ENCODE measurements at regions not wholly inside any gene's neighbourhood (a gene's known extent, or its start where the extent isn't known, plus 50 kb on each side); places are given as distances from the start of the nearest gene placed in this dataset.

DNA sequence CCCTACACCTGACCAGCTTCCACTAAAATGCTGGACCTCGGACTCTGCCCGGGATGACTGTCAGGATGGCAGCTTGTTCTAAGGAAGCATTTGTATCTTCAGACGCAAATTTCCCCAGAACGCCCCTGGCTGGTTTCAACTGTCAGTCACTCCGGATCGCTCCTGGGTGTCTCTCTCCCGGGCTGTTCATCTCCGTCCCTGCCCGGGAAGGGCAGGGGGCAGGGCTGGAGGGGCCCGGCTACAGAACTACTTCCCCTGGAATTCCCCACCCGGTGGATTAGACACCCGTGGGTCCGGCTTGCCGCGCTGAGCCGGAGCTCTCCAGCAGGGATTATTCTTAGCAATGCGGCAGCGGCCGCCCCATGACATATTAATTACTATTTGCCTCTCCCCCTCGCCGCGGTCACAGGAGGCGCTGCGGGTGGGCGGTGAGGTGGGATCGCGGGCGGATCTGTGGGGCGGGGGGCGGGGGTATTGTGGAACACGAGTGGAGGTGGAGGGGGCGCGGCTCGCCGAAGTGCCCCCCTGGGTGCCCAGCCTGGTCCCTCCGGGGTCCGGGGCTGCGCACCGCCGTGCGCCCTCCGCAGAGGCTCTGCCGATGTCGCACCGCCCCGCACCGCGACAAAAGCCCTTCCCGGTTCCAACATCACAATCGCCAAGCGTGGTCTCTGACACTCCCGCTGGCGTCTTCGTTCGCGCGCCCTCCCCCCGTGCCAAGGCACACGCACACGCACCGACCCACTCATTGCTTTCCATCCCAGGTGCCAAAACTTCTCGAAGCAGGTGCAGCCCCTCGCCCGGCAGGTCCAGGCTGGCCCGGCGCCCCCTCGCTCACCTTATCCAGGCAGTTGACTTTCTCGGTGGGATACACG, 276.1 kb upstream of the NEBL start:
- no peak for DNase-seq (ENCODE audit: low read depth)

DNA sequence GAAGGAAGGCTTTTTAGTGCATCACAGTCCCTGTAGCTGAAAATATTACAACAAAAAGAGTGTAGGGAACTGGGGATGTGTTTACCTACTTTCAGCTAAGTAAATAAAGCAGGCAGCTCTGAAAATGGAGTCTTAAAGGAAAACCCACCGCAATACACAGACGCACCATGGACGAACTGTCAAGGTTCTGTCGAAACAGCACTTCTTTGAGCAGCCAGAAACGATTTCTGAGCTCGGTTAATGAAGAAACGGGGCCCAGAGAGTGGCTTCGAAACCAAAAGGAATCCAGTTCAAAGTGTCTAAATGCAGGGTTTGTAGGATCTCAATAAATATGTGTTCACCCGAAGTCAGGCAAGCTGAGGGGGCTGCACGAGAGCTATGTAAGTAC, 275.4 kb upstream of the NEBL start:
- no peak for DNase-seq (ENCODE audit: low read depth)

DNA sequence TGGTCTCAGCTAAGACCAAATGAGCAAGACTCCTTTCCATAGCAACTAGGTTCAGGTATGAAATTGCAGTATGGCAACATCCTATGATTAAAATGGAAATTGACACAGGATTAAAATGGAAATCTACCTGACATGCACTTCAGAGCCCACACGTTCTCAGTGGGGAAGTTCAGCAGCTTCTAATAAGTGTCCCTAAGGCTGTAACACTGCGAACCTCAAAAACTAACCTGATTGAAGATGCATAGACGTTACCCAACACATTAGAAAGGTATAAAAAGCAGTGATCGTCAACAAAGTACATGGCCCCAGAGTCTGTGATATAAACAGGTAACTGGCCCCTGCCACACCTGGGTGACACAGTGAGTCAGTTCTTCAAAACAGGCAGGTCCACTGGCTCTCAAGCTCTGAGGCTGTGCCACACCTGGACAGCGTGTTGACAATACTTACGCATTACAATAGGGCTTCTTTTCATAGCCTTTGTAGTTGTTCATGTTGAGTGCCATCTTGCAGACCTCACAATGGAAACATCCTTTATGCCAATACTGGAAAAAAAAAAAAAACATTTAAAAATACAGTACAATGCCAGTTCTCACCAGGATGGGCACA, 274.9 kb upstream of the NEBL start:
- DNase-seq (ENCODE audit: low read depth), result no peak

DNA sequence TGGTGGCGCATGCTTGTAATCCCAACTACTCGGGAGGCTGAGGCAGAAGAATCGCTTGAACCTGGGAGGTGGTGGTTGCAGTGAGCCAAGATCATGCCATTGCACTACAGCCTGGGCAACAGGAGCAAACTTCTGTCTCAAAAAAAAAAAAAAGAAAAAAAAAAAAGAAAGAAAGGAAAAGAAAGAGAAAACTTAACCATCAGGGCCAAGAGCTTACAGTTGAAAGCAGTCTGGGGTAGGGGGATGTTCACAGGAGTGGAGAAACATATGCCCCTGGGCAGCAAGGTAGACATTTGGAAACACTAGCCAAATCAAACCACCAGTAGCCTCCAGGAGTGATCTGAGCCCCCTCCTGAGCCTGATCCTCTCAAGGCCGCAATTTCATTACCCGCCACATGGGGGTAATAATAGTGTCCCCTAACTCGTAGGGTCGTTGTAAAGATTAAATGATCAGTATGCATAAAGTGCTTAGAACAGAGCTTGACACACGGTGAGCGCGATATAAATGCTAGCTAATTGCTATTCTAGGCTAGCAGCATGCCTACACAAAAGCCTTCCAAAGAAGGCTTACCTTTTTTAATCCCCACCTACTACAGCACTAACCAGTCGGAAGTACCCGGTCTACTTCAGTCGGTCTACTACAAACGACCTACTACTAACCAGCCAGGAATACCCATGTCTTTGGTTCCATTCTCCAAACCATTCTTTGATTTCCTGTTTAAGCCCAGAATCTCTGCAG, 274.3 kb upstream of the NEBL start:
- no peak for DNase-seq (ENCODE audit: low read depth)

DNA sequence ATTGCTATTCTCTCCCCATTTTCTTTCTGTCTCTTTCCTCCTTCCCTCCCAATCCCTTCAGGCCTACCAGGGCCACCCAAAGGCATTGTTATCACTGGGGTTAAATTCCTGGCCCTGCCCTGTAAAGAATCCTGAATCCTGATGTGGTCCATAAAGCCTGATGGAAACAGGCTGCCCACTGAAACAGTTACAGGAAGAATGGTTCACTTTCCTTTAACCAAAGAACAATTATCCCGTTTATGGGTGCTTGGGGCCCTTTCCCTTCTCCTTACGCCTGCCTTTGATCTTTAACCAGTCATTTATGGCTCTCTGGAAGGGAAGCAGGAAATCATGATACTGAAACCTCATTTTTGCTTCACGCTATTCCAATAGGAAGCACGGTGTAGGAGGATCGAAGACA, 273.1 kb upstream of the NEBL start:
- no peak for DNase-seq (ENCODE audit: low read depth)

DNA sequence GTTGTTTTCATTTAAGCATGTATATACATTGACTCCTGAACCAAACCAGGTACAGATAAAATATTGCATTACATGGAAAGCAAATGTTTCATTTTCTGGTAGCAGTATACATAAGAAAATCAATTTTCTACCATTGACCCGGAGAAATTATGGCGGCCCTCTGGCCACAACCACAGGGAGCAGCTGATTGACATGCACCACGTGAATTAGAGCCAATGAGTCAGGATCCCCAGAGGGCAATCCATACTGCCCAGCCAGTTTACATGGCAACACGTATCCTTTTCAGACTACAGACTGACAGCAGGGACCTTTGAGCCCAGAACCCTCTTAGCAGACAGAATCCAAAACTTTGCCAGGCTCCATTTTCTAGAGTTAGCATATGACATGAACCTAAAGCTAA, 272.2 kb upstream of the NEBL start:
- DNase-seq (ENCODE audit: low read depth), result no peak

DNA sequence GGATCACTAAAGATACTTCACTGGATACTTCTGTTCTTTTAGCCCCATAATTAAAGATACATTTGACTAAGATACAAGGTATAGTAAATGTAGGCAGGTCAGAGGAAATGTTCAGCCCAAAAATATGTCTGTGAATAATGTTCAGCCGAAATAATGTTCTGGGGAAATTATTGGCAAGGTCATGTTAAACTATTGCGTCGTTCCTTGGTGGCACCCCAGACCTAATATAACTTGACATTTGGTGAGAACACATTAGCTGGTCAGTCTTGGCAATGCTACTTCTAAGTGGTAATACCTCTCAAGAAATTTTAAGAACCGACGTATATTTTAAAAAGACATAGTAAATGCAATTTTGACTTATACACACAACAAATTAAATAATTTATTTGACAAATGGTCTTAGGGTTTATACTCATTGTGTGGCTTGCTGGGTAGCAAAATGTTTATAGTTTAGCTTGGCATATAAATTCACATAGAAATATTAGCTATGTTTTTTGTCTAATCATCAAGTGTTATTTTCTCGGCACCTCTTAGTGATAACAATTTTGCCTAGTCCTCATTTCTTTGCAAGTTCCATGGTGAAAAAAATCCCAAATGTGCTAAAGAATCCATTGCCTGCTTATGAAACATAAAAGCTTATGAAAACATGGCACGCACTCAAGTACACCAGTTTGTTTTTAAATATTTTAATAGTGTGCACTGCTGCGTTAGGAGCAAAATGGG, 270.3 kb upstream of the NEBL start:
- DNase-seq (ENCODE audit: low read depth), result no peak

DNA sequence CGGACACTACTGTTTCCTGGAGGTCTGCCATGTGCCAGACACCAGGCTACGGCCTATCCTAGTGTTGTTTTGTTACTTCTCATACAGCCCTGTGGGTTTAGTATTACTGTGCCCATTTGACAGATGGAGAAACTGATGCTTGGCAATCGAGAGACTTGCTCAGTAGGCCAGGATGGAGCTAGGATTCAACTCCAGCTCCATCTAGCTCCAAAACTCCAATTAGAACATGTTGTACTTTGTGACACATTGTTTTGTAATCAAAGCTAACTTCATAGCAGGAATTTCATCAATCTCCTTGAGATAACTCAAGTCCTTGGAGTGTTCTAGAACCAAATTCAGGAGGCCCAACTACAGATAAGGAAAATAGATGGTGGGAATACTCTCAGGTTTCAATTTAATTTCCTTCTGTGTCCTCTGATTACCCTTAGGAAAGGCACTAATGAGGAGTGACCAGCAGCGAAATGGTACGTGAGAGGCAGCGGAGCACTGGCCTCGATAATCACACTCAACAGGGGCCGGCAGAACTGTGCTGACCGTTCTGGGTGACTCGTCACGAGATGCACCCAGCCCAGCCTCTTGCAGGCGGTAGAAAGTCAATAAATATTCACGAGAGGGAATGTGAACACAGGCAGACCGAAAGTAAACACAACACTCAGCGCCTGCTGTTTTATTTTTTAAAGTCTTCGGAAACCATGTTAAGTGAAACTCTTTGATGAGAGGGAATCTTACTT, 269.6 kb upstream of the NEBL start:
- peak; percentile 45 for DNase-seq (ENCODE audit: low read depth)

DNA sequence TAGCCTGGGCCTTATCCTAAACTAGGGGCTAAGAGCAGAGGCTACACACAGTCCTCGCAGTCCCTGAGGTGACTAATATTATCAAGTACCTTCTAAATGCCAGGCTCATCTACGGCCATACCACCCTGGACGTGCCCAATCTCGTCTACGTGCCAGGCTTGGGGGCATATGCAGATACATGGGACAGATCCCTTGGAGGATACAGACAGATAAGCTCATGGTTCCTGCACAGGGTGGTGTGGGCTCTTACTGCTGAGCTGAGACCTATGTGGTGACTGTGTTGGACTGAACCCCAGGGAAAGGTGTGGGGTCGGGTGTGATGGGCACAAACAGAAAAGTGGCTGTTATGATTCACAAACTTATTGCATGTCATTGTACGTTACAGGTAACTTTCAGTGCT, 268.4 kb upstream of the NEBL start:
- no peak for DNase-seq (ENCODE audit: low read depth)

DNA sequence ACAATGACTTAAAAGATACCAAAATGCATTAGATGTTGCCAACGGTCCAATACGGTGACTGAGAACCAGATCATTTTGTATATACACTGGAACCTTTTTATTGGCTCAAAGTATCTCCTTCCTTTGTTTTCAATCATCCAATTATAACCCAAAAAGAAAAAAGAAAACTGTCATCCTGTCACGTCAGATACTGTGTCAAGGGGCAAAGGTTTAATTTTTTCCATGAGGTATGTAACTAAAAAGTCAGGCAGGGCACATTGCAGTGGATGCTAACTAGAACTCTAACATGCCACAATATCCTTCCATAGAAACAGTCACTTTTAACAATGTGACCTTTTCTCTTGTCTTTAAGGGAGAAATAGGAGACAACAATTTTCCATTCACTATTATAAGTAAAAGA, 267.6 kb upstream of the NEBL start:
- no peak for DNase-seq (ENCODE audit: low read depth)

DNA sequence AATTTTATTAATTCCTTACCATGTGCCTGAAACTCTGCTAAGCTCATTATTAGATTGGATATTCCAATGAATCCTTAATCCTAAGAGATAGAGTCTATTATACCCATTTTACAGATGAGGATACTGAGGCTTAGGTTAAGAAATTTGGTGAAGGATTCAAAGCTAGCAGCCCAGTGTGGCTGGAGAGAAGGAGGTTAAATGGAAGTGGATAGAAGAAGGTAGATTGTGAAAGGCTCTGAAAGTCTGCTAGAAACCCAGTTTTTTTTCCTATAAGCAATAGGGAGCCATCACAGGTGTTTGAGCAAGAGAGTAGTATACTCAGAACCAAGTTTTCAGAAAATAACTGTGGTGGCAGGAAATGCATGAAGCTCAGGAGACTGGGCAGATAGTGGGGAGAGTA, 265.8 kb upstream of the NEBL start:
- DNase-seq (ENCODE audit: low read depth), result no peak

DNA sequence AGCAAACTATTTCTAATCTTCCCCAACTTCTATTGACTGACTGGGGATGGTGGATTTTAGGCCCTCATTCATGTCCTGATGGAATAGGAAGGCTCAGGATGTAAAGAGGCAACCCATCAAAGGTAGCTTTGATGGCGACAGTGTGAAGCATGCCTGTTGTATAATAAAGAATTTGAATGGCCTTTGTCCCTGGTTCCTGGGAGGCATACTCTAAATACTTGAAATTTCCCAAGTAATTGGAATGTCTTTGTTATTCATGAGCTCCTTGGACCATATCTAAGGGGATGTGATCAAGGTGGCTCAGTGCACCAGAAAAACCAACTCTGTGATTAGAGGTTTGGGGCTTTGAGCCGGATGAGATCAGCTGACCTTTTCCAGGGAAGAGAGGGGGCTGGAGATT, 264.5 kb upstream of the NEBL start:
- peak; percentile 64 for DNase-seq (ENCODE audit: low read depth)

DNA sequence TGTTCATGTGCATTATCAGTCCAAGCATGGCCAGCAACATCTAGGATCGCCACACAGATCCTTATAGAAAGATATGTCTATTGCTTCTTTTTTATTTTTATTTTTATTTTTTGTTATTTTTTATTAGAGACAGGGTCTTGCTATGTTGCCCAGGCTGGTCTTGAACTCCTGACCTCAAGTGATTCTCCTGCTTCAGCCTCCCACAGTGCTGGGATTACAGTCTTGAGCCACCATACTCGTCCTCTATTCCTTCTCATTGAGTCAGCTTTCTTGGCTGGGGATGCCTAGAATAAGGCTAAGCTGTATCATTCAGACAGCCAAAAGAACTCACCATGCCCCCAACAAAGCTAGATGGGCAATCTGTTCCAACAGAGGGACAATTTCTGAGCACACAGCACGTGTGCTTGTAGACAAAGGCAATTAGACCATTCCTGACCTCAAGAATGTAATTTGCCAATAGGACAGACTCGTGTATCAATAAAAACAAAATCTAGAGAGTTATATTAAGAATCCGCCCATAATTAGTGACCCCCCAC, 264.0 kb upstream of the NEBL start:
- DNase-seq (ENCODE audit: low read depth), result no peak

DNA sequence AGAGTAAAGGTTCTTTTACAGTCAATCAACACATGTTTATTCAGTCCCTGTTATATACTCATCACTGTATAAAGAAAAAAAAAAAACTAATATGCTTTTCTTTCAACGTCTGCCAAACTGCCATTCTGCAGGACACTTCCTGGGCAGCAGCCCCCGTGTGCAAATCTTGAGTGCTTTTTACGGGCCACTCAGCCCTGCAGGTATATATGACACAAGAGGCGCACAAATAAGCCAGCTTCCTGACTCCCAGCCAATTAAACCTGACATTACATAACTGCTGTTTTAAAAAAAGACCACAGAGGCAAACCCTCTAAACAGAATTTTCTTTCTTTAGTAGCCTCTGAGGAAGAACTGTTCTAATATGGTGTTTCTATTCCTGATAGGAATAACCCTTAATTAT, 263.0 kb upstream of the NEBL start:
- DNase-seq (ENCODE audit: low read depth), result no peak

DNA sequence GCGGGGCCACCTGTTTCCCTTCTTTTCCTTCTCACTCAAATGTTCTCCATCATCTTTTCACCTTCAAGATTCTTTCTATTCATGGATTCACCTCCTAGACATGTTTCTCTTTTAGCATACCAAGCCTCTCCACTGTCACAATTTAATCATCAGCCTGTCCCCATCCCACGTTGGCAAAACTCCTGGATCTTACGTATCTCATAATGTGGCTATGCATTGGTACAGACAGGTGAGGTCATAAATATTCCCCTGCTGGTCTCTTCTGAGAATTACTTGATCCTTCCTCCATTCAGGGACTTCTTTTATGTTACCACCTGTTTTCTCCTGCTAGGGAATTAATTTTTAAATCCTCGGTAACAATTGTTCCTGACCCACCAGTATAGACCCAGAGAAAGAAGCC, 262.6 kb upstream of the NEBL start:
- no peak for DNase-seq (ENCODE audit: low read depth)

DNA sequence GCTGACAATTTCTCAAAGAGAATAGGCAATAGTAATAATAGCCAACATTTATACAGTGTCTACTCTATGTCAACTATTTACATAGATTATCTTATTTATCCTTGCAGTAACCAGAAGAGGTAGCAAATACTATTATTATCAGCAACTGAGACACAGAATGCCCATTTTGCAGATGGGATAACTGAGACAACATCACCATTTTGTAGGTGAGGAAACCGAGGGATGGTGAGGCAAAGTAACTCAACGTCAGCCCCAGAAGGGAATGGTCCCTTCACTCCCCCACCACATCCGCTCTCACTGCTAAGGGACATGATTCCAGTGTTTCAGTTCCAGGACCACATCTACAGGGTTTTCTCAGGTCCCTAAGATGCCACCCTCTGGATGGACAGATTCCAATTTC, 261.2 kb upstream of the NEBL start:
- no peak for DNase-seq (ENCODE audit: low read depth)

DNA sequence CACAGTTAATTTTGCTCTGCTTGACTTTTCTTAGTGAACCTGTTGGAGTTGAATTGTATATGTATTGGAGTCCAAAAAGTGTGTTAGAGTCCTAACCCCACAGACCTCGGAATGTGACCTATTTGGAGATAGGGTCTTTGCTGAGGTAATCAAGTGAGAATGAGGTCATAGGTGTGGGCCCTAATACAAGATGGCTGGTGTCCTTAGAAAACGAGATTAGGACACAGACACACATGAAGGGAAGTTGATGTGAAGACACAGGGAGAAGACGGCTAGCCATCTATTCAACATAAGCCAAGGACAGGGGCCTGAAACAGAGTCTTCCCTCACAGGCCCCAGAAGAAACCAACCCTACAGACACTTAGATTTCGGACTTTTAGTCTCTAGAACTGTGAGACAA, 260.6 kb upstream of the NEBL start:
- DNase-seq (ENCODE audit: low read depth), result no peak

DNA sequence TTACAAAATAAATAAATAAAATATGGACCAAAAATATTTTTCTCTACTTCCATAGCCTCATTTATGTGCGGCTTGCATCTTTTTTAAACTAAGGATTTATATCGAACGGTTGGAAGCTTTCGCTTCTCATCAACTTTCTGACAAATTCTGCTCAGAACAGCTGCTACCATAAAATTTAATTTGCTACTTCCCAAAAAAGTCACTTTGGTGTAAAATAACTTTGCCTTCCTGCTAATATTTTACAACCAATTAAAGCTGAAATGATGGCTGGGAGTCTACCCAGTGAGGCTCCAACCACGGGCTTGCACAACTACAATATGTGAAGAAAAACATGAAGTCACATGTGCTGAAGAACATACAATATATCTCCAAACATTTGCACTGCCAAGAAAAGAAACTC, 253.1 kb upstream of the NEBL start:
- DNase-seq (ENCODE audit: low read depth), result no peak

DNA sequence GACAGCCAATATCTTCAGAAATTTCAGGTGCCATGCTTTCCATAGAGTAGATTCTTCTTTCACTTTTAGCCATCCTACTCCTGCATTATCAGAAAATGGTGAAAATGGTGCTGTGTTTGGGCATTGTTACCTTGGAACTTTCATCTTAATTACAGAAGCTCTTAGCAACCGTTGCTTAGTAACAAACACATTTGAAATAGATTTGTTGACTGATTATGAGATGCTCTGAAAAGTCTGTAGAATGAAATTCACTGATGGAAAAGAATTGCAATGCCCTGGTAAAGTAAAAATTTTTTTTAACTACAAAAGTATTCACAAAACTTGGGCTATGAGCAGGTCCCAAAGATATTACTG, 249.3 kb upstream of the NEBL start:
- no peak for DNase-seq (ENCODE audit: low read depth)

DNA sequence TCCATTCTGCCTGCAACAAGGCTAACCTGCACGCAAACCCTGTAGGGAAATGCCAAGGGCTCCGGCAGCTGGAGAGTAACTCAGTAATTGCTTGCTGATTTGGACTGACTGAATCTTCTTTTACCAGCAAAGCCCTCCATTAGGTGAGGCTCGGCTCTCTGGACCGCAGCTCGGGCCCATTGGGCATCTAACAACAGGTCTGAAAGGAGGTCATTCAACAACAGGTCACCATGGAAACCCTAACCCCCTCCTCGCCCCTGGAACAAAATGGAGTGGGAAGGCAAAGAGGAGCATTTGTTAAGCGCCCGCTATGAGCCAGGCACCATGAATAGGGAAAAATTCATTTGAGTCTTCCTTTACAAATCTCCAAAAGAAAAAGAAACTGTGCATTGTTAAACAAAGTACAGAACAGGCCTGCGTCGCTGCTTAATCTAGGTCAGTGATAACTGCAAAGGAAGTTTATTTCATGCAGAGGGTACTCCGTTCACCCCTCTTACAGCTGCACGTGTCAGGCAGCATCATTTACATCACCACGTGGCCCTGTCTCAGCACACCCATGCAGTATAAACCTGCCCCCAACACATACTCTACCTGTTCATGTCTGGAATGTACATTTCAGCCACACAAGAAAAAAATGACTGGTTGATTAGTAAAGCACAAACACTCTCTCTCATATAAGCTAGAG, 248.8 kb upstream of the NEBL start:
- no peak for DNase-seq (ENCODE audit: low read depth)

DNA sequence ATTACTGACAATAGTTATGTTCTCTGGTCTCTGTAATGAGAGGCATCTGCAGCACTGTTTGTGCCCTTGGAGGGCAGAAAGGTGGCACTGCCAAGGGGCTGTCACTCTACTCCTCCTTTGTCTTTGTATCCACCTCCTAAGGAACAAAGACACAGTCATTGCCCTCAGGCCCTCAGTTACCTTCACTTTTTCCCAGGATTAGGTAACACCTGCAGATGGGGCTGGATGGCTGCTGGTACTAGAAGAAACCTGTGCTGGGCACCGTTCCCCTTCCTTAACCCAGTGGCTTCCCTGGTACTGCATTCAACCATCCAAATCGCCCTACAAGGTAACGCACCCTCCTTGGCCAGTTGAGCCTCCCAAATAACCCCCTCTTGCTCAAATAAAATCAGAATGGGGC, 246.9 kb upstream of the NEBL start:
- DNase-seq (ENCODE audit: low read depth), result no peak

Data from renal cortical epithelial cell (primary cell).